ENCODE measurements at regions not wholly inside any gene's neighbourhood (a gene's known extent, or its start where the extent isn't known, plus 50 kb on each side); places are given as distances from the start of the nearest gene placed in this dataset.

DNA sequence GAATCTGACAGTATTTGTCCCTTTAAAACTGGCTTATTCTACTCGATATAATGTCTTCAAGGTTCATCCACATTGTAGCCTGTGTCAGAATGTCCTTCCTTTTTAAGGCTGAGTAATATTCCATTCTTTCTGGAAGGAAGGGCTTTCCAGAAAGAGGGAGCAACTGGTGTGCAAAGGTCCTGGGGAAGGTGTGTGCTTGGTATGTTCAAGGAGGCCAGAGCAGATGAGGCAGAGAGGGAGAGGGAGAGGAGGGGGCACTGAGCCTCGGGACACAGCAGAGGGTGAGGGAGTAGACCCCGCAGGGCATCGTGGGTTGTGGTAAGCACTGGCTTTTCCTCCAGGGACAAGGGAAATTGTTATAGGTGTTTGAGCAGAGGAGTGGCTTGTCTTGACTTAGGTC lies 90.9 kb upstream of the NCOR2 start:
- TF ChIP-seq, protein P1, sequence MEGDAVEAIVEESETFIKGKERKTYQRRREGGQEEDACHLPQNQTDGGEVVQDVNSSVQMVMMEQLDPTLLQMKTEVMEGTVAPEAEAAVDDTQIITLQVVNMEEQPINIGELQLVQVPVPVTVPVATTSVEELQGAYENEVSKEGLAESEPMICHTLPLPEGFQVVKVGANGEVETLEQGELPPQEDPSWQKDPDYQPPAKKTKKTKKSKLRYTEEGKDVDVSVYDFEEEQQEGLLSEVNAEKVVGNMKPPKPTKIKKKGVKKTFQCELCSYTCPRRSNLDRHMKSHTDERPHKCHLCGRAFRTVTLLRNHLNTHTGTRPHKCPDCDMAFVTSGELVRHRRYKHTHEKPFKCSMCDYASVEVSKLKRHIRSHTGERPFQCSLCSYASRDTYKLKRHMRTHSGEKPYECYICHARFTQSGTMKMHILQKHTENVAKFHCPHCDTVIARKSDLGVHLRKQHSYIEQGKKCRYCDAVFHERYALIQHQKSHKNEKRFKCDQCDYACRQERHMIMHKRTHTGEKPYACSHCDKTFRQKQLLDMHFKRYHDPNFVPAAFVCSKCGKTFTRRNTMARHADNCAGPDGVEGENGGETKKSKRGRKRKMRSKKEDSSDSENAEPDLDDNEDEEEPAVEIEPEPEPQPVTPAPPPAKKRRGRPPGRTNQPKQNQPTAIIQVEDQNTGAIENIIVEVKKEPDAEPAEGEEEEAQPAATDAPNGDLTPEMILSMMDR (IDR thresholded peaks at IDR 0.05; ENCODE audit: insufficient read depth, low read length, poor library complexity, severe bottlenecking): no peak
- DNase-seq (ENCODE audit: extremely low read depth, insufficient read length): no peak
- Histone ChIP-seq H3K36me3 (ENCODE audit: control insufficient read depth, insufficient read depth, low read length) (no peaks in the 10 kb centered on the region), H3K27me3 (replicated peaks; ENCODE audit: control insufficient read depth, insufficient read depth, low read length) (no peaks in the 10 kb centered on the region; the same call in 1 of the 2 replicates), H3K4me3 (replicated peaks; ENCODE audit: low read depth, low read length) (no peak overlapping the region)

DNA sequence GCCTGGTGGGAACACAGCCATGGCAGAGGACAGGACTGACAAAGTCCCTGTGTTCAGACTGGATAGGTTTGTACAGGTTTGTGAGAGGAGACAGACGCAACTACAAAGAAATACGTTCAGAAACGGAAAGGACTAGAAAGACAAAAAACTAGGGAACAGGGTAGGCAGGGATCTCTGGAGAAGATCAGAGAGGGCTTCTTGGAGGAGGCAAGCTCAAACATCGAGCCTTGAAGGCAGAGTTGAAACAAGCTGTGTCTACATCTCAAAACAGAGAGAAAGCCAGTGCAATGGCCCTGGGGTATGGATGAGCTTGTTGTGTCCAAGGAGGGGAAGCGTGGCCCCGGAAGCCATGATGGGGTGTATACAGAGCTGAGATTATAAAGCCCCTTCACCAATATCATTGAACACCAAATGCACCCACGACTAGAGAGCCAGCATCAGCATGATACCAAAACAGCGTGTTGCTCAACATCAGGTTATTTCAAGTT lies 89.6 kb upstream of the NCOR2 start:
- Histone ChIP-seq H3K27me3 (replicated peaks; ENCODE audit: control insufficient read depth, insufficient read depth, low read length) (no peaks in the 10 kb centered on the region; the same call in 1 of the 2 replicates), H3K4me3 (replicated peaks; ENCODE audit: low read depth, low read length) (no peak overlapping the region), H3K36me3 (ENCODE audit: control insufficient read depth, insufficient read depth, low read length) (no peaks in the 10 kb centered on the region)
- TF ChIP-seq, protein P1 (IDR thresholded peaks at IDR 0.05; ENCODE audit: insufficient read depth, low read length, poor library complexity, severe bottlenecking): no peak
- no peak for DNase-seq (ENCODE audit: extremely low read depth, insufficient read length)

DNA sequence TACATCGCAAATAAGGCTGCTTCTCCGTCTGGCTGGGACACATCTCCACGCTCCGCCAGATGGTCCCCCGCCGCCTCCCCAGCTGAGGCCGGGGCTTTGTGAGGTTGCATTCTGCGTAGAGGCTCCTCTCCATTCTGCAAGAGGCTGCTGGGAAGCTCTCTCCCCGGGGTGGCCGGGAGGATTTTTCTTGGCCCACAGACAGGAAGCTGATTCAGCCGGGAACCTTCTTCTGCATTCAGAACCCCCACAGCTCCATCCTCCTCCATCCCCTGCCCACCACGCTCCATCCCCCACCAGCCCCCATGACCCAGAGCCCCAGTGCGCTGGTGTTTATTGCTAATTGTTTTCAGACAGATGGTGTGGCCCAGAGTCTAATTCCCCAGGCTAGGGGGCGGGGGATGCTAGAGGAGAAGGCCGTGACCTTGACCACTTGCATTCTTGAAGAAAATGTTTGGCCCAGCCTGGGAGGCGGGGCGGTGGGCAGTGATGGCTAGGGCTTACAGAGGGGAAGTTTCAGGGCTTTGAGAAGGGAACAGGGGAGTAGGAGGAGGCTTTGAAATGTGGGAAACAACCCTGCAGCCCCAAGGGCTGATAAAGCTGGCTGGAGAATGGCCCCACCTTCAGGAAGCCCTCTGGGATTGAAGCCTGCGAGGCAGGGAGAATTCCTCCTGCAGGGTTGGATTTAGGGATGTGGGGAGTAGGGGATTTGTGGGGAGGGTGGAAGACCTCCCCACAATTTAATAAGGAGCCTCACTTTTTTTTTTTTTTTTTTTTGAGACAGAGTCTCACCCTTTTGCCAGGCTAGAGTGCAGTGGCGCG lies 88.5 kb upstream of the NCOR2 start:
- Histone ChIP-seq H3K27me3 (replicated peaks; ENCODE audit: control insufficient read depth, insufficient read depth, low read length) (peaks cover 2% of the 10 kb centered on the region; the same call in 1 of the 2 replicates), H3K36me3 (ENCODE audit: control insufficient read depth, insufficient read depth, low read length) (no peaks in the 10 kb centered on the region), H3K4me3 (replicated peaks; ENCODE audit: low read depth, low read length) (no peak overlapping the region)
- DNase-seq (ENCODE audit: extremely low read depth, insufficient read length): no peak
- TF ChIP-seq, protein P1 (IDR thresholded peaks at IDR 0.05; ENCODE audit: insufficient read depth, low read length, poor library complexity, severe bottlenecking): no peak

DNA sequence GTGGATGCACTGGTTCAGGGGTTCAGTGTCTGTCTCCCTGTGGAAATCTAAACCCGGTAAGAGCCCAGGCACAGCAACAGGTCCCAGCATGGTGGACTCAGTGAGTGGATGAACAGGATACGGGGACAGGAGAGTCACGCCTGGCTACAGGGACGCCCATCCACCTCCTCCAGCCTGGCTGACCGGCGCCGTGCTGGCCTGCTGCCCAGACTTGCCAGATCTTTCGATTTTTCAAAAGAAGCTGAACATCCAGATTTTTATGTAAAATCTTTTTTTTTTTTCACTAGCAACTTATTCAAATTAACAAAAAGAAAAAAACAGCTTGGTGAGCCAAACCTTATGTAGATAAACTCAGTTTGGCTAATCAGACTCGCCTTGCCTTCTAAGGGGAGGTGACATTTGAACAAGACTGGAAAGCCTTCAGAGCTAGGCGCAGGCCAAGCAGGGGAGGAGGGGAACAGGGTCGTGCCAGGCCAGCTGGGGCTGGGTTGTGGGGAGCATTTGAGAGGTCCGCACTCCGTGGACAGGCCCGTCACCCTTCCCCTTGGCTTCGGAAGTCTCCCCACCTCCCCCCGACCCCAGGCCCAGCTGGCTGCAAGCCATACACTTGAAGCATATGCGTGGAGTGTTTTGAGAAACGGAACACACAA lies 87.8 kb upstream of the NCOR2 start:
- no peak for DNase-seq (ENCODE audit: extremely low read depth, insufficient read length)
- no peaks in the 10 kb centered on the region for H3K36me3 ChIP-seq (ENCODE audit: control insufficient read depth, insufficient read depth, low read length)
- no peak overlapping the region for H3K4me3 ChIP-seq (replicated peaks; ENCODE audit: low read depth, low read length)
- peaks cover 2% of the 10 kb centered on the region; the same call in 1 of the 2 replicates for H3K27me3 ChIP-seq (replicated peaks; ENCODE audit: control insufficient read depth, insufficient read depth, low read length)
- TF ChIP-seq, protein P1 (IDR thresholded peaks at IDR 0.05; ENCODE audit: insufficient read depth, low read length, poor library complexity, severe bottlenecking): no peak

DNA sequence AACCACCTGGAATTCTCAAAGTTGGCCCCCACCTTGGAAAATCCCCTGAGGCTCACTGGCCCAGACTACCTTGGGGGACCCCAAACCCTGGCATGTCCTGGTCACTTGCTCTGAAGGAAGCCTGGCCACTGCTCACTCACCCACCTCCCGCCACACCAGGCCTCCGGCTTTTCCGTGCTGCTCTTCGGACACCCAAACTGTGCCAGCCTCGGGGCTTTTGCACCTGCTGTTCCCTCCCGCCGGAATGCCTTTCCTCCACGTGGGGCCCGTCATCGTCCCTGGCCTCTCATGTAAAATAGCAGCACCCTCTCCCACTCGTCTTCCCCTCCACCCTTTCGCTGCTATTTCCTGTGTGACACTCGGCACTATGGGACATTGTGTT lies 87.2 kb upstream of the NCOR2 start:
- Histone ChIP-seq H3K36me3 (ENCODE audit: control insufficient read depth, insufficient read depth, low read length) (no peaks in the 10 kb centered on the region), H3K4me3 (replicated peaks; ENCODE audit: low read depth, low read length) (no peak overlapping the region), H3K27me3 (replicated peaks; ENCODE audit: control insufficient read depth, insufficient read depth, low read length) (peaks cover 2% of the 10 kb centered on the region; the same call in 1 of the 2 replicates)
- TF ChIP-seq, protein P1 (IDR thresholded peaks at IDR 0.05; ENCODE audit: insufficient read depth, low read length, poor library complexity, severe bottlenecking): no peak
- no peak for DNase-seq (ENCODE audit: extremely low read depth, insufficient read length)
